Cardiac septum (tissue), 1 donor: ENCODE measurements at regions not wholly inside any gene's neighbourhood (a gene's known extent, or its start where the extent isn't known, plus 50 kb on each side); places are given as distances from the start of the nearest gene placed in this dataset. TPM values are rescaled to one million over a fixed set of nuclear protein-coding genes. Genes with fewer than 3 reads are reported as not detected.

Experiments
- DNase-seq: peaks from one replicate; pipeline ENCODE4 v3.0.0-alpha.2; 2020; ENCODE audit warnings: low spot score
- intact Hi-C: fragments of 100-400 bp; cut with DNase I; formaldehyde crosslinking; loops from one replicate; pipeline ENCODE4 v1.14.0; 2022
- microRNA-seq: library from miRNA; unstranded; fragments of <30 nt; microRNA quantifications from one replicate; pipeline ENCODE4 v1.2.0, GENCODE V29; 2020
- donor health status: DM: no; HTN: no; CAD: no.

GRCh38 chr22:46097268-46097900 lies 52.9 kb upstream of the PPARA start:
- DNase-seq, result no peak
- intact Hi-C loops, result no loop called here

GRCh38 chr22:46098525-46099475 lies 51.5 kb upstream of the PPARA start:
- DNase-seq, result no peak
- intact Hi-C loops, result no loop called here

- intact Hi-C loops, result no loop called here
- DNase-seq, result no peak
These were observed 50.6 kb upstream of the PPARA start for GRCh38 chr22:46099740-46100139.

GRCh38 chr22:46100401-46101105 lies 49.8 kb upstream of the PPARA start:
- intact Hi-C loops, result no loop called here
- no peak for DNase-seq

Small RNA genes lying in the stretch of these regions (microRNA-seq; reads per million reads assigned to microRNA genes)
- gene MIR3619, result not detected
